K562 (cell line): ENCODE measurements at regions not wholly inside any gene's neighbourhood (a gene's known extent, or its start where the extent isn't known, plus 50 kb on each side); places are given as distances from the start of the nearest gene placed in this dataset.

ENCODE experiments used
- ATAC-seq: fragments of 200-7000 bp; cut with Tn5 transposase; 3 replicates; pipeline ENCODE4 v1.9.1; 2020; ENCODE audit warnings: moderate library complexity
- BruUV-seq: library from RNA; stranded (reverse); fragments of 400-500 nt; replicated peaks from 2 replicates; lab custom pipeline; 2021; lab: Mats Ljungman, UMichigan
- CTCF ChIA-PET: fragments of 300-600 bp; formaldehyde crosslinking; extraction: SDS; loops from one replicate; lab custom pipeline; 2021; ENCODE audit warnings: low intra/inter-chr PET ratio; lab: Yijun Ruan, JAX
- POLR2A ChIA-PET: fragments of 300-600, 350-650 bp; sonication (Branson Sonifier 250); formaldehyde crosslinking; extraction: SDS; loops from one replicate; lab custom pipeline; 2021; ENCODE audit warnings: antibody characterized with exemption, inconsistent platforms; lab: Yijun Ruan, JAX
- DNase-seq, 4 experiments: peaks; one replicate each; pipeline versions ENCODE4 v3.0.0 to v3.0.0-alpha.2; 2011 to 2018; ENCODE audit warnings: low spot score in 3 of 4, mixed read lengths in 3 of 4; ENCODE audit errors: extremely low read depth in 1 of 4
- FAIRE-seq: peaks from 2 replicates; lab custom pipeline; 2011; peaks lifted over from hg19 to GRCh38; lab: Jason Lieb, UNC
- H2AFZ ChIP-seq: 2 replicates; pipeline ENCODE4 v1.6.0; 2011; ENCODE audit warnings: low read depth, low read length, control low read depth, inconsistent platforms
- H3K27ac ChIP-seq: fragments of 200-600 bp; 3 replicates; pipeline ENCODE4 v1.8.0; 2011; ENCODE audit warnings: low read depth, mild to moderate bottlenecking, control low read depth, inconsistent platforms, low read length, moderate library complexity, mixed read lengths; ENCODE audit errors: extremely low read depth
- H3K27me3 ChIP-seq, 2 experiments: fragments of 300-600 bp in 1 of 2; 2 replicates in 1 of 2; 3 replicates in 1 of 2; pipeline versions ENCODE4 v1.6.0 to v1.8.0; 2011; ENCODE audit warnings: inconsistent platforms in 2 of 2, low read length in 2 of 2, mild to moderate bottlenecking in 1 of 2, mixed read lengths in 1 of 2, moderate library complexity in 1 of 2; ENCODE audit not compliant: control insufficient read depth in 2 of 2, insufficient read depth in 2 of 2
- H3K36me3 ChIP-seq: fragments of 300-600 bp; 3 replicates; pipeline ENCODE4 v1.8.0; 2011; ENCODE audit warnings: mild to moderate bottlenecking, low read length, inconsistent platforms; ENCODE audit not compliant: control insufficient read depth, insufficient read depth
- H3K4me1 ChIP-seq, 2 experiments: fragments of 200-600 bp in 1 of 2; replicated peaks in 1 of 2; 2 replicates in 1 of 2; 3 replicates in 1 of 2; pipeline versions ENCODE4 v1.5.1 to v1.8.0; 2011; ENCODE audit warnings: inconsistent platforms in 2 of 2, low read length in 2 of 2, mild to moderate bottlenecking in 1 of 2, mixed read lengths in 1 of 2, moderate library complexity in 1 of 2; ENCODE audit not compliant: control insufficient read depth in 2 of 2, insufficient read depth in 2 of 2
- H3K4me2 ChIP-seq: 2 replicates; pipeline ENCODE4 v1.6.1; 2011; ENCODE audit warnings: low read length, control low read depth, inconsistent platforms, mixed read lengths; ENCODE audit not compliant: insufficient read depth
- H3K4me3 ChIP-seq: fragments of 200-600 bp; sonication (generic), shearing (Covaris generic); 2 replicates; pipeline ENCODE4 v1.5.1; 2016; ENCODE audit warnings: control low read depth, inconsistent platforms
- H3K79me2 ChIP-seq: fragments of 200-600 bp; 3 replicates; pipeline ENCODE4 v1.8.0; 2011; ENCODE audit warnings: low read length, inconsistent platforms; ENCODE audit not compliant: control insufficient read depth, insufficient read depth
- H3K9ac ChIP-seq, 2 experiments: 2 replicates each; pipeline versions ENCODE4 v1.6.0 to v1.6.1; 2011; ENCODE audit warnings: low read depth in 2 of 2, low read length in 2 of 2, control low read depth in 1 of 2, inconsistent platforms in 1 of 2, mild to moderate bottlenecking in 1 of 2, mixed read lengths in 1 of 2; ENCODE audit not compliant: insufficient read depth in 1 of 2
- H3K9me1 ChIP-seq: one replicate; pipeline ENCODE4 v1.6.0; 2011; ENCODE audit warnings: inconsistent platforms, mild to moderate bottlenecking, low read length, moderate library complexity; ENCODE audit not compliant: control insufficient read depth, insufficient read depth
- H3K9me3 ChIP-seq: replicated peaks from 2 replicates; pipeline ENCODE4 v1.5.1; 2011; ENCODE audit warnings: low read depth, low read length, inconsistent platforms; ENCODE audit not compliant: control insufficient read depth, insufficient read depth
- H4K20me1 ChIP-seq: replicated peaks from 2 replicates; pipeline ENCODE4 v1.6.1; 2011; ENCODE audit warnings: low read length, inconsistent platforms, mixed read lengths; ENCODE audit not compliant: control insufficient read depth, insufficient read depth
- GABPB1 ChIP-seq: sonication (generic); formaldehyde crosslinking; IDR thresholded peaks from 2 replicates; pipeline ENCODE4 v1.8.0; 2022; ENCODE audit warnings: mild to moderate bottlenecking, missing genetic modification reagents
- KAT2B ChIP-seq: IDR thresholded peaks from one replicate; pipeline ENCODE4 v1.6.1; 2012; ENCODE audit warnings: low read depth, mild to moderate bottlenecking, control low read depth, inconsistent platforms, low read length, moderate library complexity
- SP1 ChIP-seq: sonication (generic); formaldehyde crosslinking; IDR thresholded peaks from 2 replicates; pipeline ENCODE4 v1.8.1; 2022; ENCODE audit warnings: mild to moderate bottlenecking, missing genetic modification reagents
- SRSF7 ChIP-seq: fragments of 200-400 bp; formaldehyde crosslinking; optimal IDR thresholded peaks from 2 replicates; pipeline ENCODE3; 2017; ENCODE audit warnings: mild to moderate bottlenecking, low read depth, low read length
- STAT5B ChIP-seq: fragments of 250-450 bp; sonication (Bioruptor Pico); IDR thresholded peaks from 2 replicates; pipeline ENCODE4 v1.8.0; 2021; ENCODE audit warnings: mild to moderate bottlenecking, inconsistent platforms
- ZNF431 ChIP-seq: sonication (generic); formaldehyde crosslinking; IDR thresholded peaks from 2 replicates; pipeline ENCODE4 v1.8.0; 2022; ENCODE audit warnings: mild to moderate bottlenecking, missing genetic modification reagents
- ZNF778 ChIP-seq: fragments of 450-650 bp; formaldehyde crosslinking; IDR thresholded peaks from 2 replicates; pipeline ENCODE4 v1.4.0; 2020; ENCODE audit warnings: mild to moderate bottlenecking, moderate library complexity
- WGBS: fragments of 100-300 bp; shearing (Covaris generic); methylation state at CpG from one replicate; pipeline ENCODE4 v1.1.6; 2016; ENCODE audit warnings: low coverage, mixed read lengths; ENCODE audit not compliant: insufficient coverage; ENCODE audit errors: missing lambda C conversion rate; 5-methylcytosine and 5-hydroxymethylcytosine counted together
- in situ Hi-C: fragments of 300-500 bp; cut with MboI; formaldehyde crosslinking; loops from 4 replicates; pipeline ENCODE4 v1.15.0; 2018; ENCODE audit warnings: inconsistent platforms, mixed read lengths
- intact Hi-C: fragments of 100-400 bp; cut with micrococcal nuclease; formaldehyde crosslinking; loops from 2 replicates; pipeline ENCODE4 v1.14.2; 2022

- Histone ChIP-seq H3K4me2 (no peak overlapping the region), H3K4me3 (no peak overlapping the region), H3K27ac (no peak overlapping the region), H3K79me2 (peaks cover 78% of the 10 kb centered on the region), H2AFZ (no peak overlapping the region), H4K20me1 (no peaks in the 10 kb centered on the region), H3K9me1 (no peaks in the 10 kb centered on the region), H3K4me1 (peaks cover 0 to 5% of the 10 kb centered on the region in 2 experiments; a peak in 1 of 5 replicates), H3K9ac (no peak overlapping the region), H3K36me3 (peaks cover 12% of the 10 kb centered on the region; the same call in 2 of the 3 replicates), H3K27me3 (no peaks in the 10 kb centered on the region), H3K9me3 (no peaks in the 10 kb centered on the region; the same call in 1 of the 2 replicates)
- no peak for ATAC-seq
- TF ChIP-seq ZNF431 (CRISPR knock-in tag) (no peak), SP1 (no peak), GABPB1 (CRISPR knock-in tag) (no peak), ZNF778 (CRISPR knock-in tag) (no peak)
- ChIA-PET POLR2A (interaction anchor here (1.2 kb wide), 1 partner anchor 32 kb away, joined by 3 read pairs; no protein-coding TSS in a partner anchor), CTCF (interaction anchor here (0.6 kb wide), 1 partner anchor 28 kb away, joined by 5 read pairs; no protein-coding TSS in a partner anchor)
- DNase-seq, result no peak
- BruUV-seq, result no TSS peak
- intact Hi-C loops (no loop called here), in situ Hi-C loops (no loop called here)
- FAIRE-seq, result no peak
These were observed 656.0 kb downstream of the MCTP2 start for GRCh38 chr15:94887391-94887790.

GRCh38 chr15:94889153-94889552, 657.8 kb downstream of the MCTP2 start:
- BruUV-seq, result no TSS peak
- Histone ChIP-seq H3K27ac (no peak overlapping the region), H3K36me3 (peaks cover 13% of the 10 kb centered on the region; the same call in 2 of the 3 replicates), H3K4me3 (no peak overlapping the region), H3K9me1 (no peaks in the 10 kb centered on the region), H3K9me3 (no peaks in the 10 kb centered on the region), H2AFZ (no peak overlapping the region), H3K79me2 (peaks cover 73% of the 10 kb centered on the region), H4K20me1 (no peaks in the 10 kb centered on the region), H3K9ac (no peak overlapping the region), H3K4me1 (peaks cover 0 to 5% of the 10 kb centered on the region in 2 experiments; a peak in 1 of 5 replicates), H3K27me3 (no peaks in the 10 kb centered on the region), H3K4me2 (no peak overlapping the region)
- ATAC-seq (no peak), DNase-seq (no peak), FAIRE-seq (no peak)
- CTCF ChIA-PET, result no interaction called here
- TF ChIP-seq STAT5B (no peak), KAT2B (no peak), SRSF7 (no peak)
- in situ Hi-C loops (no loop called here), intact Hi-C loops (no loop called here)
- POLR2A ChIA-PET, result no interaction called here
- WGBS, result 74% methylated on average over 2 of the region's 5 CpGs
